Spinal cord (tissue), 9 donors: ENCODE measurements at regions not wholly inside any gene's neighbourhood (a gene's known extent, or its start where the extent isn't known, plus 50 kb on each side); places are given as distances from the start of the nearest gene placed in this dataset.

Experiments
- DNase-seq, 6 donors: peaks; one replicate each; pipeline versions ENCODE4 v3.0.0 to v3.0.0-alpha.2; 2013 to 2015; ENCODE audit warnings: low spot score in 6 of 6, low read depth in 4 of 6
- H3K27ac ChIP-seq: one replicate; pipeline ENCODE4 v1.5.1; 2013; ENCODE audit warnings: low read depth, low read length, control low read depth
- H3K27me3 ChIP-seq: one replicate; pipeline ENCODE4 v1.6.1; 2013; ENCODE audit warnings: low read length; ENCODE audit not compliant: control insufficient read depth, insufficient read depth
- H3K36me3 ChIP-seq: one replicate; pipeline ENCODE4 v1.6.1; 2013; ENCODE audit warnings: low read length; ENCODE audit not compliant: control insufficient read depth, insufficient read depth
- H3K4me1 ChIP-seq: one replicate; pipeline ENCODE4 v1.6.1; 2013; ENCODE audit warnings: low read length; ENCODE audit not compliant: control insufficient read depth, insufficient read depth
- H3K4me3 ChIP-seq: one replicate; pipeline ENCODE4 v1.5.1; 2013; ENCODE audit warnings: low read depth, low read length, control low read depth
- H3K9me3 ChIP-seq: one replicate; pipeline ENCODE4 v1.6.1; 2013; ENCODE audit warnings: low read length; ENCODE audit not compliant: control insufficient read depth, insufficient read depth
- WGBS: methylation state at CpG from one replicate; pipeline ENCODE4 v1.1.5; 2013; ENCODE audit warnings: missing lambda C conversion rate; ENCODE audit not compliant: insufficient coverage; 5-methylcytosine and 5-hydroxymethylcytosine counted together
- donor health status: healthy.

- Histone ChIP-seq H3K27ac (no peak overlapping the region), H3K36me3 (peaks cover 3% of the 10 kb centered on the region), H3K4me1 (peaks cover 51% of the 10 kb centered on the region), H3K9me3 (no peaks in the 10 kb centered on the region), H3K4me3 (no peak overlapping the region), H3K27me3 (peaks cover 6% of the 10 kb centered on the region)
- DNase-seq: no peak
- 84% methylated on average over 19 of the region's 20 CpGs for whole genome bisulfite sequencing
Measured at GRCh38 chr4:3705236-3705987, 60.8 kb upstream of the ADRA2C start.

GRCh38 chr4:3704669-3705068 is 61.5 kb upstream of the ADRA2C start:
- Histone ChIP-seq H3K27me3 (peaks cover 6% of the 10 kb centered on the region), H3K4me3 (no peak overlapping the region), H3K27ac (no peak overlapping the region), H3K4me1 (peaks cover 43% of the 10 kb centered on the region), H3K9me3 (no peaks in the 10 kb centered on the region), H3K36me3 (peaks cover 3% of the 10 kb centered on the region)
- DNase-seq: no peak
- WGBS: 71% methylated on average over 6 of the region's 10 CpGs

DNA sequence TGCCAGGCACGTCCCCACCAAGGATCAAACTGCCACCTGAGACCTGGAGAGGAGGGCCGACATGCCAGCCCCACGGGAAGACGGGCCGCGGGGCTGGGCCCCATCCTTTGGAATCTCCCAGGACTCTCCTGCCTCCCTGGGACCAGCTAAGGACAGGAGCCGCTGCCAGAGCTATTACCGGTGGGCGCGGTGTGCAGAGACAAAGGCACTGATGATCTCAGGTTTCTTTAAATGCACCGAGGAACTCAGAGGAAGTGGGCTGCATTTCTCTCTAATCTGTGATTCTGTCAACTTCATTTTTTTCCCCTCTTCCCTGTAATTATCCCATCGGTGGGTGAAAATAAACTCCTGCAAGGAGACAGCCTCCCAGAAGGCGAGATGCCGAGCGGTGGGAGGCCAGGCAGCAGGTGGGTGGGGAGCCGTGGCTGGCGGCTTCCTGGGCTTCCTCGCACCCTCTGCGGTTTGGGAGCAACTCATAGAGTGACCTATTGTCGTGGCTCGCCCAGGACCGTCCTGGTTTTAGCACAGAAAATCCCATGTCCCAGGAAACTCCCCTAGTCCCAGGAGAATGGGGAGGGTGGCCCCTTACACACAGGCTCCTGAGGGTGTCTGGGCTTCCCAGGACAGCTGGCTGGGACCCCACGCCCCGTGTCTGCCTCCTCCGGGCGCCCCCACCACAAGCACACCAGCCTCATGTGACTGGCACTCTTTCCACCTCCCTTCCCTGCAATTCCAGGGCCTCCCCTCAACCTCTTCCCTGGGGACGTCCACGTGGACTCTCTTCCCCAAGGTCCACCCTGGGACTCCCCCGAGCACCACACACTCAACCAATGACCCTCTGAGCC is 62.3 kb upstream of the ADRA2C start:
- peak in 1 of 6 donors; percentile 18 for DNase-seq

DNA sequence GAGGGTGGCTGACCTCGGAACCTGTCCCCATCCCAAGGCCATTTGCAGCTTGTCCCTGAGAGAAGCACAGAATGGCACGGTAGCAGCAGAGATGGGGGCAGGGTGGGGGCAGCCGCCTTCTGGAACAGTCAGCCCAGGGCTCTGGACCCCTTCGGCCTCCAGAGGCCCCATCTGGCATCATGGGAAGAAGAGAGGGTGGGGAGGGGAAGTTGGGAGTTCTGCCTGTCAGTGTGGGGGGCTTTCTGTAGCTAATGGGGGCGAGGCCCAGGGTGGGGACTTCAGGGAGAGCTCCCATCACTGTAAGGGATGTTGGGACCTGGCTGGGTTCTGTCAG is 62.9 kb upstream of the ADRA2C start:
- WGBS: 70% methylated on average over 4 of the region's 5 CpGs
- peaks cover 3% of the 10 kb centered on the region for H3K36me3 ChIP-seq
- H3K9me3 ChIP-seq: no peaks in the 10 kb centered on the region
- no peak overlapping the region for H3K27ac ChIP-seq
- no peak overlapping the region for H3K4me3 ChIP-seq
- H3K27me3 ChIP-seq: peaks cover 6% of the 10 kb centered on the region
- no peak for DNase-seq
- H3K4me1 ChIP-seq: peaks cover 41% of the 10 kb centered on the region

More for the DNA sequence above, 62.3 kb upstream of the ADRA2C start:
- Histone ChIP-seq H3K36me3 (peaks cover 3% of the 10 kb centered on the region), H3K4me3 (no peak overlapping the region), H3K27ac (no peak overlapping the region), H3K9me3 (no peaks in the 10 kb centered on the region), H3K4me1 (peaks cover 43% of the 10 kb centered on the region), H3K27me3 (peaks cover 6% of the 10 kb centered on the region)
- 45% methylated on average over 25 of the region's 29 CpGs for WGBS

- peaks cover 35% of the 10 kb centered on the region for H3K4me1 ChIP-seq
- H3K4me3 ChIP-seq: no peak overlapping the region
- DNase-seq: no peak
- 49% methylated on average over 25 of the region's 31 CpGs for WGBS
- no peak overlapping the region for H3K27ac ChIP-seq
- H3K27me3 ChIP-seq: peaks cover 6% of the 10 kb centered on the region
- peaks cover 3% of the 10 kb centered on the region for H3K36me3 ChIP-seq
- no peaks in the 10 kb centered on the region for H3K9me3 ChIP-seq
Measured at GRCh38 chr4:3702561-3703221, 63.5 kb upstream of the ADRA2C start.

- H3K4me3 ChIP-seq: no peak overlapping the region
- peaks cover 28% of the 10 kb centered on the region for H3K4me1 ChIP-seq
- H3K36me3 ChIP-seq: peaks cover 3% of the 10 kb centered on the region
- WGBS: 67% methylated on average over 22 of the region's 29 CpGs
- H3K9me3 ChIP-seq: peaks cover 7% of the 10 kb centered on the region
- no peak for DNase-seq
- peaks cover 6% of the 10 kb centered on the region for H3K27me3 ChIP-seq
- no peak overlapping the region for H3K27ac ChIP-seq
Measured at GRCh38 chr4:3701736-3702560, 64.2 kb upstream of the ADRA2C start.

DNA sequence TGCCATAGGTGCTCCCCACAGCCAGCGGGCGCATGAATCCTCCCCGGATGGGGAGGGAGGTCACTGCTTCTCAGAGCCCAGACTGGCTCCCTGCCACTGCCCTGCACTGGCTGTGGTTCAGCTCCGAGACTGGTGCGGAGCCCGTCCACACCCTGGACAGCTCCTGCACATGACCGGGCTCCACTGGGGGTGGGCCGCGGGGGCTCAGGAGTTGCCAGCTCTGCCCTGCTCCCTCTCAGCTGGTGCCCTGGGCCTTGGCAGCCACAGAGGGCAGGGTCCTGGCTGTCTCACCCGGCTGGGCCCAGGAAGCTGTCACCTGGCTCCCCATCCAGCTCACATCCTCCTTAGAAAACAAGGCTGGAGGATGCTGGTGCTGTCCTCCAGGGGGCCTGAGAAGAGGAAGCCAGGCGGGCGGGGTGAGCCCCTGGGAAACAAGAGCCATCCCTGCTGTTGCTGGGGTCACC is 64.9 kb upstream of the ADRA2C start:
- Histone ChIP-seq H3K4me3 (no peak overlapping the region), H3K27ac (no peak overlapping the region), H3K27me3 (peaks cover 6% of the 10 kb centered on the region), H3K9me3 (peaks cover 13% of the 10 kb centered on the region), H3K36me3 (peaks cover 3% of the 10 kb centered on the region), H3K4me1 (peaks cover 28% of the 10 kb centered on the region)
- no peak for DNase-seq
- 42% methylated on average over 12 of the region's 12 CpGs for WGBS

DNA sequence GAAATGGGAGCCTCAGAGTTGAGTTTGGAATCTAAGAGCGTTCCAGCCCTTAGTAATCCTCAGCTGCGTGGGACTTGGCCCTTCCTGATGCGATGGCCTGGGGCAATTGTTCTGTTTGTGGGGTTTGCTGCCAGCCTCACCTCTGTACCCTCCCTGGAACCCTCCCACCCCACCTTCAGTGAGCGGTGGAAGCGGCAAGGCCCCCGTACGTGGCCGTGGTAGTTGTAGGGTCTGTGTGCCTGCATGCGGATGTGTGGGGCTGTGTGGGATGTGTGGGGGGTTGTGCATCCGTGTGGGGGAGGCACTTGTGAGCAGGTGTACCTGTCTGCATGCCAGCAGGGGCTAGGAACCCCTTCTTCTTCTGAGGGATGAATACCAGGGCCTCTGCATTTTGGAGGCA is 65.4 kb upstream of the ADRA2C start:
- Histone ChIP-seq H3K27me3 (peaks cover 6% of the 10 kb centered on the region), H3K4me3 (no peak overlapping the region), H3K36me3 (peaks cover 3% of the 10 kb centered on the region), H3K9me3 (peaks cover 13% of the 10 kb centered on the region), H3K27ac (no peak overlapping the region), H3K4me1 (peaks cover 28% of the 10 kb centered on the region)
- no peak for DNase-seq
- 89% methylated on average over 3 of the region's 10 CpGs for WGBS

DNA sequence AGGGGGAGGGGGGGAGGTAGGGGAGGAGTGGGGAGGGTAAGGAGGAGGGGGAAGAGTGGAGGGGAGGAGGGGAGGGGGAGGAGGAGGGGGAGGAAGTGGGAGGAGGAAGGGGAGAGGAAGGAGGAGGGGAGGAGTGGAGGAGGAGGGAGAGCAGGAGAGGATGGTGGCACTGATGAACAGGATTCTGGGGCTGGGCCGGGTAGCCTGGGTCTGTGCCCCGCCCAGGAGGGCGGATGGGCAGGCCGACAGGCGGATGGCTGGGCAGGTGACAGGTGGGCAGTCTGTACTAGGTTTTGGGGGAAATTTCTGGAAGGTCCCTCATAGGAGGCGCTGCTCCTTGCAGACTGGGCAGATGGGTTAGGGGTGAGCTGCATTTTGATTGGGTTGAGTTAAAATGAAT is 66.0 kb upstream of the ADRA2C start:
- H3K4me1 ChIP-seq: peaks cover 26% of the 10 kb centered on the region
- 73% methylated on average over 6 of the region's 6 CpGs for WGBS
- peaks cover 13% of the 10 kb centered on the region for H3K9me3 ChIP-seq
- H3K27ac ChIP-seq: no peak overlapping the region
- H3K4me3 ChIP-seq: no peak overlapping the region
- no peaks in the 10 kb centered on the region for H3K36me3 ChIP-seq
- peaks cover 6% of the 10 kb centered on the region for H3K27me3 ChIP-seq
- DNase-seq: no peak
